ENCODE measurements at regions not wholly inside any gene's neighbourhood (a gene's known extent, or its start where the extent isn't known, plus 50 kb on each side); places are given as distances from the start of the nearest gene placed in this dataset.

- H3K36me3 Mint-ChIP-seq (ENCODE audit: low read depth, unreplicated experiment), result peaks cover 15% of the 10 kb centered on the region
- Histone ChIP-seq H3K4me2 (ENCODE audit: low read length) (no peak overlapping the region), H2AFZ (ENCODE audit: low read depth, low read length) (no peak overlapping the region), H3K9me3 (ENCODE audit: insufficient read depth, low read depth, low read length) (no peaks in the 10 kb centered on the region), H3K27me3 (ENCODE audit: insufficient read depth, low read length) (no peaks in the 10 kb centered on the region), H4K20me1 (ENCODE audit: insufficient read depth, low read length) (no peaks in the 10 kb centered on the region), H3K27ac (ENCODE audit: low read depth, low read length) (no peak overlapping the region), H3K4me1 (ENCODE audit: insufficient read depth, low read length) (peaks cover 19% of the 10 kb centered on the region), H3K79me2 (ENCODE audit: insufficient read depth, low read length) (no peaks in the 10 kb centered on the region), H3K36me3 (ENCODE audit: insufficient read depth, low read length) (peaks cover 2% of the 10 kb centered on the region), H3K9ac (ENCODE audit: low read length) (no peak overlapping the region), H3K4me3 (ENCODE audit: insufficient read depth, low read depth, low read length) (no peak overlapping the region)
- no peak overlapping the region for H3K4me3 Mint-ChIP-seq (ENCODE audit: unreplicated experiment)
- H3K27me3 Mint-ChIP-seq (ENCODE audit: low read depth, unreplicated experiment), result no peaks in the 10 kb centered on the region
- FAIRE-seq (no peak), DNase-seq (ENCODE audit: low read depth) (no peak)
- H3K9me3 Mint-ChIP-seq (ENCODE audit: unreplicated experiment), result no peaks in the 10 kb centered on the region
- no peak for TF ChIP-seq EZH2 (IDR thresholded peaks at IDR 0.05; ENCODE audit: insufficient read depth, low read length)
- TF ChIP-seq CTCF (IDR thresholded peaks at IDR 0.05; ENCODE audit: insufficient read depth, low read depth, low read length), result no peak
- H3K27ac Mint-ChIP-seq (ENCODE audit: unreplicated experiment), result no peak overlapping the region
- peaks cover 26% of the 10 kb centered on the region for H3K4me1 Mint-ChIP-seq (ENCODE audit: low read depth, unreplicated experiment)
Measured at GRCh38 chr15:62750471-62750870, 292.1 kb upstream of the TPM1 start.

GRCh38 chr15:62752657-62753517, 289.7 kb upstream of the TPM1 start:
- no peak overlapping the region for H3K4me3 Mint-ChIP-seq (ENCODE audit: unreplicated experiment)
- Histone ChIP-seq H3K4me2 (ENCODE audit: low read length) (peak overlapping the region; percentile 11), H3K4me1 (ENCODE audit: insufficient read depth, low read length) (peaks cover 25% of the 10 kb centered on the region), H3K27me3 (ENCODE audit: insufficient read depth, low read length) (no peaks in the 10 kb centered on the region), H3K79me2 (ENCODE audit: insufficient read depth, low read length) (no peaks in the 10 kb centered on the region), H3K9me3 (ENCODE audit: insufficient read depth, low read depth, low read length) (no peaks in the 10 kb centered on the region), H4K20me1 (ENCODE audit: insufficient read depth, low read length) (no peaks in the 10 kb centered on the region), H3K36me3 (ENCODE audit: insufficient read depth, low read length) (peaks cover 2% of the 10 kb centered on the region), H3K27ac (ENCODE audit: low read depth, low read length) (no peak overlapping the region), H3K9ac (ENCODE audit: low read length) (no peak overlapping the region), H2AFZ (ENCODE audit: low read depth, low read length) (no peak overlapping the region), H3K4me3 (ENCODE audit: insufficient read depth, low read depth, low read length) (no peak overlapping the region)
- no peaks in the 10 kb centered on the region for H3K27me3 Mint-ChIP-seq (ENCODE audit: low read depth, unreplicated experiment)
- no peaks in the 10 kb centered on the region for H3K9me3 Mint-ChIP-seq (ENCODE audit: unreplicated experiment)
- H3K36me3 Mint-ChIP-seq (ENCODE audit: low read depth, unreplicated experiment), result peaks cover 15% of the 10 kb centered on the region
- H3K4me1 Mint-ChIP-seq (ENCODE audit: low read depth, unreplicated experiment), result peaks cover 37% of the 10 kb centered on the region
- peak; percentile 71 for FAIRE-seq
- peak overlapping the region; percentile 2 for H3K27ac Mint-ChIP-seq (ENCODE audit: unreplicated experiment)
- peak; percentile 29 for DNase-seq (ENCODE audit: low read depth)
- TF ChIP-seq CTCF (IDR thresholded peaks at IDR 0.05; ENCODE audit: insufficient read depth, low read depth, low read length) (no peak), EZH2 (IDR thresholded peaks at IDR 0.05; ENCODE audit: insufficient read depth, low read length) (no peak)
